ENCODE measurements at regions not wholly inside any gene's neighbourhood (a gene's known extent, or its start where the extent isn't known, plus 50 kb on each side); places are given as distances from the start of the nearest gene placed in this dataset.

- Histone ChIP-seq H3K27me3 (ENCODE audit: insufficient read depth, low read length) (no peaks in the 10 kb centered on the region; the same call in 1 of the 2 replicates), H3K4me2 (ENCODE audit: low read length) (no peak overlapping the region), H3K4me3 (replicated peaks in 1 of 2; ENCODE audit: low read depth in 1 of 2, low read length in 2 of 2) (no peak overlapping the region), H3K27ac (ENCODE audit: low read depth, low read length) (no peak overlapping the region), H3K9me3 (ENCODE audit: control insufficient read depth in 1 of 2, insufficient read depth in 1 of 2, low read depth in 1 of 2, low read length in 2 of 2) (no peaks in the 10 kb centered on the region), H3K36me3 (ENCODE audit: control insufficient read depth in 1 of 2, insufficient read depth in 2 of 2, low read length in 2 of 2) (no peaks in the 10 kb centered on the region), H3K9ac (ENCODE audit: low read length) (no peak overlapping the region), H2AFZ (ENCODE audit: low read depth, low read length, poor library complexity, severe bottlenecking) (no peak overlapping the region), H4K20me1 (ENCODE audit: insufficient read depth) (no peaks in the 10 kb centered on the region), H3K4me1 (ENCODE audit: control insufficient read depth in 1 of 2, insufficient read depth in 2 of 2, low read length in 2 of 2) (no peaks in the 10 kb centered on the region), H3K9me2 (ENCODE audit: insufficient read depth) (no peaks in the 10 kb centered on the region), H3K79me2 (ENCODE audit: insufficient read depth, low read length) (no peaks in the 10 kb centered on the region)
- ATAC-seq (no peak), DNase-seq (ENCODE audit: low read depth, low spot score) (no peak)
- POLR2A ChIA-PET, result no interaction called here
- RAD21 ChIA-PET (ENCODE audit: low non-redundant PET in 1 of 2, low total read pairs in 2 of 2, uncharacterized antibody in 2 of 2, unreplicated experiment in 2 of 2), result no interaction called here
- BruUV-seq (replicated peaks), result no TSS peak
- CTCF ChIA-PET, result no interaction called here
- TF ChIP-seq YY1 (IDR thresholded peaks at IDR 0.05; ENCODE audit: extremely low read depth, insufficient replicate concordance, low read depth, low read length), result no peak
- intact Hi-C loops (cut with micrococcal nuclease), result no loop called here
These were observed 168.7 kb upstream of the CTBP2 start for GRCh38 chr10:125329056-125329455.

GRCh38 chr10:125325326-125325725 lies 165.0 kb upstream of the CTBP2 start:
- intact Hi-C loops (cut with micrococcal nuclease), result no loop called here
- no peaks in the 10 kb centered on the region for H3K79me2 ChIP-seq (ENCODE audit: insufficient read depth, low read length)
- H3K9me3 ChIP-seq (ENCODE audit: control insufficient read depth in 1 of 2, insufficient read depth in 1 of 2, low read depth in 1 of 2, low read length in 2 of 2), result peaks cover 0 to 5% of the 10 kb centered on the region in 2 experiments; a peak in 2 of 4 replicates
- ChIA-PET POLR2A (no interaction called here), RAD21 (ENCODE audit: low non-redundant PET in 1 of 2, low total read pairs in 2 of 2, uncharacterized antibody in 2 of 2, unreplicated experiment in 2 of 2) (no interaction called here), CTCF (no interaction called here)
- TF ChIP-seq ELF1 (IDR thresholded peaks at IDR 0.05; ENCODE audit: borderline replicate concordance, low read depth) (no peak), ZNF274 (IDR thresholded peaks at IDR 0.05; ENCODE audit: low read depth, low read length) (no peak), JUND (IDR thresholded peaks at IDR 0.05) (no peak), SP1 (IDR thresholded peaks at IDR 0.05; ENCODE audit: low read depth) (no peak), POLR2AphosphoS5 (IDR thresholded peaks at IDR 0.05; ENCODE audit: low read depth, low read length) (no peak), SIN3A (IDR thresholded peaks at IDR 0.05; ENCODE audit: low read depth) (no peak), CTCF (IDR thresholded peaks at IDR 0.05 in 2 of 3, conservative IDR thresholded peaks at IDR 0.05 in 1 of 3; ENCODE audit: borderline replicate concordance in 1 of 3, insufficient read depth in 1 of 3, low read depth in 2 of 3, low read length in 2 of 3) (no peak), SRF (IDR thresholded peaks at IDR 0.05; ENCODE audit: low read depth) (no peak), FOSL1 (IDR thresholded peaks at IDR 0.05; ENCODE audit: low read depth) (no peak), EGR1 (IDR thresholded peaks at IDR 0.05; ENCODE audit: low read depth) (no peak), TCF7L2 (IDR thresholded peaks at IDR 0.05; ENCODE audit: borderline replicate concordance, extremely low read depth, insufficient read depth, insufficient read length) (no peak), REST (IDR thresholded peaks at IDR 0.05; ENCODE audit: low read depth) (no peak), EZH2phosphoT487 (IDR thresholded peaks at IDR 0.05; ENCODE audit: borderline replicate concordance) (no peak)
- TF ChIP-seq, protein P1, sequence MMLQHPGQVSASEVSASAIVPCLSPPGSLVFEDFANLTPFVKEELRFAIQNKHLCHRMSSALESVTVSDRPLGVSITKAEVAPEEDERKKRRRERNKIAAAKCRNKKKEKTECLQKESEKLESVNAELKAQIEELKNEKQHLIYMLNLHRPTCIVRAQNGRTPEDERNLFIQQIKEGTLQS (IDR thresholded peaks at IDR 0.05), result no peak
- H3K27me3 ChIP-seq (ENCODE audit: insufficient read depth, low read length), result no peaks in the 10 kb centered on the region; the same call in 1 of the 2 replicates
- H3K4me1 ChIP-seq (ENCODE audit: control insufficient read depth in 1 of 2, insufficient read depth in 2 of 2, low read length in 2 of 2), result no peaks in the 10 kb centered on the region
- H3K27ac ChIP-seq (ENCODE audit: low read depth, low read length), result no peak overlapping the region
- no TSS peak for BruUV-seq (replicated peaks)
- DNase-seq (ENCODE audit: low read depth, low spot score) (no peak), ATAC-seq (no peak)
- H4K20me1 ChIP-seq (ENCODE audit: insufficient read depth), result no peaks in the 10 kb centered on the region
- no peak overlapping the region for H3K4me2 ChIP-seq (ENCODE audit: low read length)
- H3K9me2 ChIP-seq (ENCODE audit: insufficient read depth), result no peaks in the 10 kb centered on the region
- H3K9ac ChIP-seq (ENCODE audit: low read length), result no peak overlapping the region
- no peak overlapping the region for H2AFZ ChIP-seq (ENCODE audit: low read depth, low read length, poor library complexity, severe bottlenecking)
- H3K36me3 ChIP-seq (ENCODE audit: control insufficient read depth in 1 of 2, insufficient read depth in 2 of 2, low read length in 2 of 2), result no peaks in the 10 kb centered on the region
- H3K4me3 ChIP-seq (replicated peaks in 1 of 2; ENCODE audit: low read depth in 1 of 2, low read length in 2 of 2), result no peak overlapping the region

All from HCT116 (cell line).